ENCODE measurements at regions not wholly inside any gene's neighbourhood (a gene's known extent, or its start where the extent isn't known, plus 50 kb on each side); places are given as distances from the start of the nearest gene placed in this dataset.

GRCh38 chr12:42698213-42698612 lies 108.7 kb upstream of the PRICKLE1 start:
- peak; percentile 81 for DNase-seq

DNA sequence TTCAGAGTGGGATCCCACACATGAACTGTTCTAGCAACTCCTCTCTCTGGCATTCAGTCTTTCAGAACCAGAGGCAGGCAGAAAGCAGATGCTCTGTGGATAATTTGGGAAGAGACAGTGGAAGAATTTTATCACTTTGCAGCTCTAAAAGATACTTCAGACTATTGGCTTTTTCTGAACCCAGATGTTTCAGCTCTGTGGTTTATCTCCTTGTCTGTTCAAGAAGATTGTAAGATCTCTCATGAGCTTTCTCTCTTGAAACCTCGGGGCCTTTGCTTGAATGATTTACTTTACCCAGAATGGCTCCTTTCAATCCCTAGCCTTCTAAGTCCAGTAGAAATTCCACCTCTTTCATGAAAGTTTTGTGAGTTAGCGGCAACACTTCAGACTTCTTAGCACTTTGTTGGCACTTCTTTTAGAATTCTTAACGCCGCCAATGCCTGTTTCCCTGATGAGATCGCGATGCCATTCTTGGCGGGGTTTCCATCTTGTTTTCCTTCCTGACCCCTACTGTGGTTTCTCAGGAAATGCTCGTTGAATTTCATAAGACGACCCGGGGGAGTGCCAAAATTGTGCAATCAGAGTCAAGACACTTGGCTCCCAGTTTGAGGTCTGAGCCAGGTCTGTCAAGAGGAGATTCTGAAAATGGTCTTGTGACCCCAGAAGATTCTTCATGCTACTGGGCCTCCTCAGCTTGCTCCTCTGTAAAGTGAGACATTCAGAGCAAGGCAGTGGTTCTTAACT lies 107.0 kb upstream of the PRICKLE1 start:
- peak; percentile 54 for DNase-seq

- DNase-seq, result no peak
Measured at GRCh38 chr12:42695490-42695995, 106.0 kb upstream of the PRICKLE1 start.

DNA sequence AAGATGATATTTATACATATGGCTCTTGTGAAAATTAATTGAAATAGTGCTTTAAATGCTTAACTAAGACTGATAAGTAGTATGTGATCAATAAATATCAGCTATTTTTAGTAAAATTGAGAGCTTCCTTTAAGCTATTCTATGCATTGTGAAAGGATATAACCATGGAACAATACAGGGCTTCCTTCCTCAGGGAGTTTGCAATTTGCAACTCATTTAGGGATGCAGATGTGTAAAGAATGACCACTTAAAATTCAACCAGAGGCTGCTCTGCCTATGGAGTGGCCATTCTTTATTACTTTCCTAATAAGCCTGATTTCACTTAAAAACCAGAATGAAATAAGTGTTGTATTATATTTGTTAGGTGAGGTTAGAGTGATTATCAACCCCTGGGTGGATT lies 103.2 kb upstream of the PRICKLE1 start:
- no peak for DNase-seq

DNA sequence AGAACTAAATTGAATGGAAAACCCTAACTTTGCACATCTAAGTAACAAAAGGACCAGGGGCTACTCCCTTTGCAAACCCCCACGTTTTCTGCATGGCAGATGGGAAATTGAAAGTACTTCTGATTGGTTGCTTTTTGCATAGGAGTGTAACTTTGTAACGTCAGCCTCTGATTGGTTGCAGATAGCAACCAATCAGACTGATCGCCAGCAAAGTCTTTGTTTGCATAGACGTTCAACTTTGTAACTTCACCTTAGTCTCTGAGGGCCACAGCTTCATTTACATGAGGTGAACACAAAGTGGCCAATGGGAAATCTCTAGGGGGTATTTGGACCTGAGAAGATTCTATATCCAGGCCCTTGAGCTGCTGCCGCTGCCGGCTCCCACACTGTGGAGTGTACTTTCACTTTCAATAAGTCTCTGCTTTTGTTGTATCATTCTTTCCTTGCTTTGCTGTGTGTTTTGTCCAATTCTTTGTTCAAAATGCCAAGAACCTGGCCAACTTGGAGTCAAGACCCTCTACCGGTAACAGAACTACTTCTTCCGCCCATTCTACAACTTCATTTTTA lies 102.5 kb upstream of the PRICKLE1 start:
- no peak for DNase-seq

DNA sequence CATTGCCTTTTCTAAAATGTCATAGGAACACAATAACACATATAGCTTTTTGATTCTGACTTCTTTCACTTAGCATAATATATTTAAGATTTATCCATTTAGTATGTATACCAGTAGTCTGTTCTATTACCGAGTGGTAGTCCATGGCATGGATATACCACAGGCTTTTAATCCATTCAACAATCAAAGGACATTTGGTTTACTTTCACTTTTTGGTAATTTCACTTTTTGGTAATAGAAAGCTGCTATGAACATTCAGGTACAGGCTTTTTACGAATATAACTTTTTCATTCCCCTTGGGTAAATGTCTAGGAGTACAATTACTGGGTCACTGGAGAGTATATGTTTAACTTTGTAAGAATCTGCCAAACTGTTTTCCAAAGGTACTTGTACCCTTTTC lies 100.7 kb upstream of the PRICKLE1 start:
- no peak for DNase-seq

GRCh38 chr12:42689699-42690098 lies 100.2 kb upstream of the PRICKLE1 start:
- DNase-seq, result no peak

GRCh38 chr12:42686514-42687172 lies 97.1 kb upstream of the PRICKLE1 start:
- no peak for DNase-seq

DNA sequence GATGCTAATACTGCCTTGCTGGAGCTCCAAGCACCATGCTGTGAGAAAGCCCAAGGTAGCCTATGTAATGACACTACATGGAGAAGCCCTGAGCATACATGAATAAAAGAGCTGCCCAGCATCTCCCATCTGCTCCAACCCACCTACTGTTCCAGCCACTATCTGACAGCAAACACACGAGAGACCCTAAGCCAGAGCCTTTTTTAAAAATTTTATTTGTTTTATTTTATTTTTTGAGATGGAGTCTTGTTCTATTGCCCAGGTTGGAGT lies 95.2 kb upstream of the PRICKLE1 start:
- no peak for DNase-seq

GRCh38 chr12:42683933-42684801 lies 94.6 kb upstream of the PRICKLE1 start:
- no peak for DNase-seq

DNA sequence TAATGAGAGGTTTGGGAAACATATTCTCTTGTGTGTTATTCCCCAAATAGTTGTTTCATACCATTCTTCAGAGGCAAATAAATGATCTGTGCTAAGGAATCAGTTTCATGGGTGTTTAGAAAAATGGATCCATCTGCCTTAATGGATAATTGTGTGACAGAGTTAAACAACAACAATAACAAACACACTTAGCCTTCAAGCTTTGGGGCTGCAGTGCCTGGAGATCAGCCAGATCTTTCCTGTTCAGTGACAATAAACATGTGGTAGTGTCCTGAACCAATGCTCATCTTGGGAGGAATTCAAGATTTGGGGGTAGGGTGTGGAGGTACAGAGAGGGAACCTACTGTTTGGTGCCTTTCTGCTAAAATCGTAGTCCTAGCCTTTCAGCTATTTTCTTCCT lies 93.7 kb upstream of the PRICKLE1 start:
- no peak for DNase-seq

- DNase-seq, result no peak
Measured at GRCh38 chr12:42679466-42679865, 89.9 kb upstream of the PRICKLE1 start.

DNA sequence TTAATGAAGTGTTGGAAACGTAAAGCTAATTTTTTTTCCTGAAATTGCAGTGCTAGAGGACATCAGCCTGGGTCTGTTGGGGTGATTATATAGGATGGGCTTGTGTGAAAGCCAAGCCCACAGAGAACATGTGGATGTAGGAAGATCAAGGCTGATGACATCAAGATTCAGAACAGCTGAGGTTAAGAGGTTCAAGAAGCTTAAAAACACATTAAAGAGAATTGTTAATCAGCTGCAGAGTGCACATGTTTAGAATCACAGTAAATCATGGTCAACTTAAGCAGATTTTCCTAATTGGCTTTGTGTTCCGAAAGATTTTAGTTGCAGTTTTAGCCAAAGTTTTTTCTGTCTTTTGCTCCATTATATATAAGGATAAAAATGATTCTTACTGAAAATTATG lies 87.9 kb upstream of the PRICKLE1 start:
- no peak for DNase-seq

DNA sequence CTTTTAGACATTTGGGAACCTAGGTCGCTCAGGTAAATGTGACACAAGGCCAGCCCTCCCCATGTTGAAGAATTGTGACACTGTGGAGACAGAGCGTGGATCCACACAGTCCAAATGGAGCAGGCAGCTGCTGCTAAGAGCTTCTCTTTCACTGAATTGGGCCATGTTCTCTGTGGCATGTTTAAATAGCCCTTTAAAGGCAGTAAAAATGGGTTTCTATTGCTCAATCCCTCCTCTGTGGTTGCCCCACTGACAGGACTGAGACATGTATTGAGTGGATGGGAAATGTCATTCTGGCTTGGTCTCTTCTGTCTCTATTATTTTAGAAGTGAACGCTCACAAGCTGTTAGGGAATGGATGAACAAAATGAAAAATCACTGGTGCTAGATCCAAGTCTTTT lies 84.0 kb upstream of the PRICKLE1 start:
- no peak for DNase-seq

DNA sequence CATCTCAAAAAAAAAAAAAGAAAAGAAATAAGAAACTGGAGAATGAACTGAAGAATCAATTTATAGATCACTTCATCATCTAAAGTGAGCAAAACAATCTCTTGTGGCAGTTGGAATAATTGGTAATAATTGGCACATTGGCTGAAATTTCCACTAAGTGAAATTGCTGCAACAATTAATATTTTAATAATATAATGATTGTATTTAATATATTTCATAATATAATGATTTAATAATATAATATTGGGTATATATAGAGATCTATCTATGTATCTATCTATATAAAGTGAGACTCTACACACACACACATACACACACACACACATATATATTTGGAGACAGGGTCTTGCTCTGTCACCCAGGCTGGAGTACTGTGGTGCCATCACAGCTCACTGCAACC lies 81.2 kb upstream of the PRICKLE1 start:
- no peak for DNase-seq

GRCh38 chr12:42669553-42669952 lies 80.0 kb upstream of the PRICKLE1 start:
- no peak for DNase-seq

DNA sequence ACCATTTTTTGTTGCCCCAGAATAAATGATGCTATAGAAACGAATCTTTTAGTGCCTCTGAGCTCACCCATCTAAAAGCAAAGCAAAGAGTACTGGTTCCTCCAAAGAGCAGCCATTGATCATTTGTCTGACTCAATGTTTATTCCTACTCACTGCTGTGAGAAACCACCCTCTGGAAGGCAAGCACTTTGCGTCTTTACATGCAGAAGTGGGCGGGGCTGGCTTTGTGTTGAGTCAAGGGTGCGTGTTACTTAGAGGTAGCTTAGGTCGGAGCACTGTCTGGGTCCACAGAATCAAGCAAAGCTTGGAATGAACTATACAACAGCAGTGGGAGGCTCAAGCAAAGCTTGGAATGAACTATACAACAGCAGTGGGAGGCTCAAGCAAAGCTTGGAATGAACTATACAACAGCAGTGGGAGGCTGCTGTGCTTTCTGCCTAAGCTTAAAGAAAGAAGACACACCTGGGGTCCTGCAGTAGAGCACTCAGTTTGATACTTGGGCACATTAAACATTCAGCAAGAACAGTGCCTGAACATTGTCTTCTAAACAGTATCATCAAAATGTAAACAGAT lies 77.2 kb upstream of the PRICKLE1 start:
- DNase-seq, result no peak

- DNase-seq, result no peak
Measured at GRCh38 chr12:42663621-42664020, 74.1 kb upstream of the PRICKLE1 start.

GRCh38 chr12:42660968-42661937 lies 71.7 kb upstream of the PRICKLE1 start:
- no peak for DNase-seq

GRCh38 chr12:42660117-42660516 lies 70.6 kb upstream of the PRICKLE1 start:
- no peak for DNase-seq

DNA sequence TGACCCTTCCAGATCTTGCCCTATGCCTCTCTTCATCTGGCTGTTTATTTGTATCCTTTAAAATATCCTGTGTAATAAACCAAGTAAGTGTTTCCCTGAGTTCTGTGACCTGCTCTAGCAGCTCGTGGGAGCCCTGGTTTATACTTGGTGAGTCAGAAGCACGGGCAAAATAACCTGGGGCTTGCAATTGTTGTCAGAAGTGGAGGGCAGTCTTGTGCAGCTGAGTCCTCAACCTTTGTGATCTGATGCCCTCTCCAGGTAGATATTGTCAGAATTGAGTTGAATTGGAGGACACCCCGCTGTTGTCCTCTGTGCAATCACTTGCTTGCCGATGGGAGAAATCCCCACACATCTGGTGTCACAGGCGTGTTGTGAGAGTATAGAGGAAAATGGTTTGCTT lies 62.5 kb upstream of the PRICKLE1 start:
- no peak for DNase-seq

DNA sequence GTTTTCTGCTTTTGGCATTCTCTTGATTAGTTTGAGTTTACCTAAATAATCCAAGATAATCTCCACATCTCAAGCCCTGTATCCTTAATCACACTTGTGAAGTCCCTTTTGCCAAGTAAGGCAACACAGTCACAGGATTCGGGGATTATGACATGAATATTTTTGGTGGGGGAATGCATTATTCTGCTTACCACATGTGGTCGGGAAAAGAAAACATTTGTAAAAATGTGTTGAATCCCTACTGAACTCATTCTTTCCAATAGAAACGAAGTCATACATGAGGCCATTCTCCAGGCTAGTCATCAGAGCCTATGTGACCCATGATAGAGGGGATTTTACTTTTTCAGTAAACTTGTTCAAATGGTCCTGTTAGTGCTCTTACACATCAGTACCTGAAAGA lies 58.5 kb upstream of the PRICKLE1 start:
- DNase-seq, result no peak

Data from GF-D8 (cell line).